GM23248 (cell line): ENCODE measurements at regions not wholly inside any gene's neighbourhood (a gene's known extent, or its start where the extent isn't known, plus 50 kb on each side); places are given as distances from the start of the nearest gene placed in this dataset.

ENCODE experiments used
- EZH2 ChIP-seq: fragments of 200-600 bp; sonication (generic); IDR thresholded peaks from 2 replicates; pipeline ENCODE4 v1.6.1; 2018; ENCODE audit warnings: antibody characterized with exemption, mild to moderate bottlenecking; ENCODE audit not compliant: insufficient read depth, poor library complexity, severe bottlenecking
- EZH2phosphoT487 ChIP-seq: fragments of 200-600 bp; sonication (generic); IDR thresholded peaks from 2 replicates; pipeline ENCODE4 v1.6.1; 2018; ENCODE audit warnings: antibody characterized with exemption, moderate library complexity, mild to moderate bottlenecking, low read depth; ENCODE audit not compliant: insufficient read depth

DNA sequence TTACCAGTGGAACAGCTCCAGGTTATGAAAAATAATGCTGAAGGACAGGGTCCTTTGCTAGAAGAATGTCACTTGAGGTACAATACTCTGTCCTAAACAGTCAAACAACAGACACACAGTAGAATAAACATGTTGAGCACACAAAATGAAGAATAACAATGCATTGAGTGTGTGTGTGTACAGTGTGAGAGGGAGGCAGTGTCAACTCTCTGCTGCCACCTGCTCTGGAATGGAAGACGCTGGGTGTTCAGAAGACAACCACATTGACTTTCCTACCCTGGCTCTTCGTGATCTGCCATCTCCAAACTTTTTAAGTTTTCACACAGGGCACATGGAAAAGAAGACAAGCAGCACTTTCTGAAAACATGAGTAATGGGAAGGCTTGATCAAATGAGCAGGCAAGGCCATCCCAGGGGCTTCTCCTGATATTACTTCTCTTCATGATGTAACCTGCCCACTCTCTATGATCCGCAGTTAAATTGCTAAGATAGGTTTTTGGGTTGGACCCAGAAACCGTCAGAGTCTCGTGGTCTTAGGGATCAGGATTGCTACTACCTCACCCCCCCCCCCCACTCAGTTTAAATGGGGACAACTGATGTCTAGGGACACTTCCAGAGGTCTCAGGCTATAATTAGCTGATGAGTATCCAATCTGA, 533.2 kb upstream of the TNP1 start:
- TF ChIP-seq EZH2phosphoT487 = no peak
- no peak for TF ChIP-seq EZH2
